GM23248 (cell line): ENCODE measurements at regions not wholly inside any gene's neighbourhood (a gene's known extent, or its start where the extent isn't known, plus 50 kb on each side); places are given as distances from the start of the nearest gene placed in this dataset.

Source experiments
- EZH2 ChIP-seq: fragments of 200-600 bp; sonication (generic); IDR thresholded peaks from 2 replicates; pipeline ENCODE4 v1.6.1; 2018; ENCODE audit warnings: antibody characterized with exemption, mild to moderate bottlenecking; ENCODE audit not compliant: insufficient read depth, poor library complexity, severe bottlenecking
- EZH2phosphoT487 ChIP-seq: fragments of 200-600 bp; sonication (generic); IDR thresholded peaks from 2 replicates; pipeline ENCODE4 v1.6.1; 2018; ENCODE audit warnings: antibody characterized with exemption, moderate library complexity, mild to moderate bottlenecking, low read depth; ENCODE audit not compliant: insufficient read depth

- TF ChIP-seq EZH2 (no peak), EZH2phosphoT487 (no peak)
Observed at GRCh38 chr11:15346907-15347306, 232.2 kb downstream of the INSC start.
